Heart left ventricle (tissue), 16 donors: ENCODE measurements at regions not wholly inside any gene's neighbourhood (a gene's known extent, or its start where the extent isn't known, plus 50 kb on each side); places are given as distances from the start of the nearest gene placed in this dataset.

Experiments
- ATAC-seq, 4 donors: fragments of 200-7000 bp; cut with Tn5 transposase; one replicate each; pipeline ENCODE4 v1.9.1; 2020 to 2022; ENCODE audit warnings: moderate library complexity in 4 of 4, mild to moderate bottlenecking in 3 of 4, moderate number of reproducible peaks in 1 of 4
- DNase-seq, 5 donors: peaks; one replicate each; pipeline ENCODE4 v3.0.0-alpha.2; 2020
- H3K27ac ChIP-seq, 12 donors: fragments of 200-600 bp; sonication (generic) in 4 of 12; one replicate each; pipeline versions ENCODE4 v1.5.0 to v1.8.0; 2016 to 2022; ENCODE audit warnings: mild to moderate bottlenecking in 2 of 12
- H3K27me3 ChIP-seq, 9 donors: fragments of 200-600 bp; sonication (generic) in 2 of 9; one replicate each; pipeline versions ENCODE4 v1.5.1 to v1.8.0; 2016 to 2022; ENCODE audit warnings: mild to moderate bottlenecking in 3 of 9
- H3K36me3 ChIP-seq, 9 donors: fragments of 200-600 bp; sonication (generic) in 2 of 9; one replicate each; pipeline versions ENCODE4 v1.5.0 to v1.8.0; 2018 to 2022; ENCODE audit warnings: mild to moderate bottlenecking in 2 of 9
- H3K4me1 ChIP-seq, 12 donors: fragments of 200-600 bp; sonication (generic) in 4 of 12; one replicate each; pipeline versions ENCODE4 v1.5.0 to v1.8.0; 2016 to 2022; ENCODE audit warnings: mild to moderate bottlenecking in 3 of 12
- H3K4me3 ChIP-seq, 12 donors: fragments of 200-600 bp; sonication (generic) in 4 of 12; one replicate each; pipeline versions ENCODE4 v1.5.0 to v1.8.0; 2017 to 2022; ENCODE audit warnings: mild to moderate bottlenecking in 9 of 12, moderate library complexity in 4 of 12
- H3K9me3 ChIP-seq, 12 donors: fragments of 200-600 bp; sonication (generic) in 4 of 12; one replicate each; pipeline versions ENCODE4 v1.5.0 to v1.8.0; 2016 to 2022; ENCODE audit warnings: mild to moderate bottlenecking in 1 of 12
- POLR2A ChIP-seq, 2 donors: fragments of 450-650 bp; IDR thresholded peaks; one replicate each; pipeline ENCODE4 v1.6.1; 2017; ENCODE audit warnings: antibody characterized with exemption in 2 of 2, mild to moderate bottlenecking in 2 of 2, moderate library complexity in 2 of 2
- WGBS, 4 donors: extraction: QIAGEN DNeasy Blood & Tissue Kit in 2 of 4; methylation state at CpG; one replicate each; pipeline versions ENCODE4 v1.1.5 to v1.1.7; 2013 to 2018; 5-methylcytosine and 5-hydroxymethylcytosine counted together
- intact Hi-C, 10 donors: fragments of 100-400 bp; cut with DNase I; formaldehyde crosslinking; loops; one replicate each; pipeline versions ENCODE4 v1.11.1 to v1.14.2; 2022
- TF ChIP-seq, protein P1 (sequence below), 12 donors: fragments of 200-600 bp; sonication (generic) in 4 of 12; IDR thresholded peaks; one replicate each; pipeline versions ENCODE4 v1.5.0 to v1.8.0; 2018 to 2022; ENCODE audit warnings: antibody characterized with exemption in 12 of 12, mild to moderate bottlenecking in 5 of 12
- donor health status: ischemic (EF 13 %, LVEDD 7.1; RV severe dilation, severe dysfunction).
- donor health status: healthy with polysubstance abuse.
- donor health status: DM: no; HTN: yes; CAD: no.
- donor health status: DM: no; HTN: no; CAD: no.
- donor health status: ischemic (EF 25% LVEDD 6.9; RV normal size, moderate dysfunction).
- donor health status: ischemic (EF 25% LVEDD 5.7; RV mildly dilated, moderate dysfunction).
- donor health status: healthy.
- donor health status: DM: yes; HTN: yes; CAD: no.
- donor health status: ischemic (EF 35%, LVEDD 5.7; RV mildly dilated, moderate dysfunction).
- donor health status: nonischemic (EF 11% LVEDD 7.7; RV severe dilation, severe dysfunction).
- donor health status: DM: yes; HTN: yes; CAD: no.
- donor health status: PGD.
- donor health status: ischemic (EF 29% LVEDD 5.4; RV normal size, mild dysfunction).
- donor health status: nonischemic (EF 23%, LVEDD 6.1; RV moderate dilation, normal function).

GRCh38 chr2:161076936-161077335 lies 83.3 kb upstream of the TANK start:
- no peaks in the 10 kb centered on the region for H3K36me3 ChIP-seq
- peaks cover 0 to 29% (median 10%) of the 10 kb centered on the region in 12 donors for H3K4me1 ChIP-seq
- peak in 1 of 4 donors; percentile 15 for ATAC-seq
- H3K9me3 ChIP-seq = no peaks in the 10 kb centered on the region
- H3K27me3 ChIP-seq = no peaks in the 10 kb centered on the region
- no peak for DNase-seq
- no peak overlapping the region for H3K4me3 ChIP-seq
- TF ChIP-seq POLR2A (IDR thresholded peaks at IDR 0.05) = no peak
- TF ChIP-seq, protein P1, sequence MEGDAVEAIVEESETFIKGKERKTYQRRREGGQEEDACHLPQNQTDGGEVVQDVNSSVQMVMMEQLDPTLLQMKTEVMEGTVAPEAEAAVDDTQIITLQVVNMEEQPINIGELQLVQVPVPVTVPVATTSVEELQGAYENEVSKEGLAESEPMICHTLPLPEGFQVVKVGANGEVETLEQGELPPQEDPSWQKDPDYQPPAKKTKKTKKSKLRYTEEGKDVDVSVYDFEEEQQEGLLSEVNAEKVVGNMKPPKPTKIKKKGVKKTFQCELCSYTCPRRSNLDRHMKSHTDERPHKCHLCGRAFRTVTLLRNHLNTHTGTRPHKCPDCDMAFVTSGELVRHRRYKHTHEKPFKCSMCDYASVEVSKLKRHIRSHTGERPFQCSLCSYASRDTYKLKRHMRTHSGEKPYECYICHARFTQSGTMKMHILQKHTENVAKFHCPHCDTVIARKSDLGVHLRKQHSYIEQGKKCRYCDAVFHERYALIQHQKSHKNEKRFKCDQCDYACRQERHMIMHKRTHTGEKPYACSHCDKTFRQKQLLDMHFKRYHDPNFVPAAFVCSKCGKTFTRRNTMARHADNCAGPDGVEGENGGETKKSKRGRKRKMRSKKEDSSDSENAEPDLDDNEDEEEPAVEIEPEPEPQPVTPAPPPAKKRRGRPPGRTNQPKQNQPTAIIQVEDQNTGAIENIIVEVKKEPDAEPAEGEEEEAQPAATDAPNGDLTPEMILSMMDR (IDR thresholded peaks at IDR 0.05) = no peak
- WGBS, 4 donors = 59 to 71% (median 66%) methylated on average over 9 of the region's 9 CpGs
- intact Hi-C loops = no loop called here
- peak overlapping the region in 11 of 12 donors; percentile 2 to 85 (median 51) for H3K27ac ChIP-seq

DNA sequence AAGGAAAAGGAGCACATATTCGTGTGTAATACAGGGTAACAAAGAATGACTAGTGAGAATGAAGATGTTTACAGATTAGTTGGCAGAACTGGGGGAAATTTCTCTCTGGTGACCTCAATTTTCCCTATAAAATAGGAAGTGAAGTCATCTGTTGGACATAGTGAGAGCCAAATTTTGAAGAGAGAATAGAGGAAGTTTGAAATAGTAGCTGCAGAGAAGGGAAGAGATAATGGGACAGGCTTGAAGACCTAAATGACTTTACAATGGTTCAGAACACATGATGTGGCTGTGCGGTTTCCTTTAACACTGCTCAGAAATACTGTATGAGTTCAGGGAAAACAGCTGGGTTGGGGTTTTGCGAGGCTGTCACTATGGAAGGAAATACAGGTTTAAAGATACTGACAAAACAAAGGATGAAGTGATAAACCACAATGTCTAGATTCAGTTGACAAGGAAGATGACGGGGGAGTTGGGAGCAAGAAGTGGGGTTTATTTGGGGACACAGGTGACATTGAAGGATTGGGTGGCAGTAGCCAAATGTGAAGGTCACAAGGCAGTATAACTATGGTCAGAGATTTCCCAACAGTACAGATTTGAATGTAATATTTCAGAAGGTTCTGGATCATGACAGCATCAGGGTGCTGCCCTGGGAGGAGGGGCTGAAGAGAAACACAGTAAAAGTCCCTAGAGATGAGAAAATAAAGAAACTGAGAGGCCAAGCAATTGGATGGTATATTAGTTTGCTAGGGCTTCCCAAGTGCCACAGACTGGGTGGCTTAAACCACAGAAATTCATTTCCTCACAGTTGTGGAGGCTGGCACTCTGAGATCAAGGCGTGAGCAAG lies 82.6 kb upstream of the TANK start:
- H3K9me3 ChIP-seq = no peaks in the 10 kb centered on the region
- H3K4me3 ChIP-seq = no peak overlapping the region
- H3K4me1 ChIP-seq = peaks cover 0 to 29% (median 10%) of the 10 kb centered on the region in 12 donors
- TF ChIP-seq, protein P1 (IDR thresholded peaks at IDR 0.05) = no peak
- TF ChIP-seq POLR2A (IDR thresholded peaks at IDR 0.05) = no peak
- no peaks in the 10 kb centered on the region for H3K27me3 ChIP-seq
- 41 to 57% (median 43%) methylated on average over 5 of the region's 5 CpGs for WGBS, 4 donors
- no peaks in the 10 kb centered on the region for H3K36me3 ChIP-seq
- peak; percentile 81 to 96 (median 91) for ATAC-seq
- intact Hi-C loops = no loop called here
- H3K27ac ChIP-seq = peak overlapping the region in 11 of 12 donors; percentile 15 to 85 (median 52)
- peak in 3 of 5 donors; percentile 30 to 40 (median 31) for DNase-seq

DNA sequence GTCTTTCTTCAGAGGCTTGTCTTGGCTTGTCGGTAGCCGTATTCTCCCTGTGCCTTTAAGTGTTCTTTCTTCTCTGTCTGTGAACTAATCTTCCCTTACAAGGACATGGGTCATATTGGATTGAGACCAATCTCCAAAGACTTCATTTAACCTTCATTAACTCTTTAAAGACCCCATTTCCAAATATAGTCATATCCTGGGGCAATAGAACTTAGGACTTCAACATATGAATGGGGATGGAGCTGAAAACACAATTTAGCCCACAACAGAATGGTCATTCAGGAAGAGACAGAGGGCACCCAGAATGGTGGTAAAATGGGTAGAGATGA lies 82.1 kb upstream of the TANK start:
- ATAC-seq (no peak), DNase-seq (no peak)
- H3K27ac ChIP-seq = peak overlapping the region in 8 of 12 donors; percentile 15 to 85 (median 60)
- 66 to 84% (median 77%) methylated on average over 2 of the region's 2 CpGs for WGBS, 4 donors
- no peak overlapping the region for H3K4me3 ChIP-seq
- no peaks in the 10 kb centered on the region for H3K27me3 ChIP-seq
- no peak for TF ChIP-seq POLR2A (IDR thresholded peaks at IDR 0.05)
- TF ChIP-seq, protein P1 (IDR thresholded peaks at IDR 0.05) = no peak
- H3K36me3 ChIP-seq = no peaks in the 10 kb centered on the region
- intact Hi-C loops = no loop called here
- peaks cover 0 to 29% (median 10%) of the 10 kb centered on the region in 12 donors for H3K4me1 ChIP-seq
- no peaks in the 10 kb centered on the region for H3K9me3 ChIP-seq

- Histone ChIP-seq H3K36me3 (no peaks in the 10 kb centered on the region), H3K27ac (no peak overlapping the region), H3K4me1 (peaks cover 0 to 6% (median 0%) of the 10 kb centered on the region in 12 donors), H3K9me3 (no peaks in the 10 kb centered on the region), H3K27me3 (no peaks in the 10 kb centered on the region), H3K4me3 (no peak overlapping the region)
- intact Hi-C loops = no loop called here
- ATAC-seq (no peak), DNase-seq (no peak)
- TF ChIP-seq, protein P1 (IDR thresholded peaks at IDR 0.05) = no peak
- no peak for TF ChIP-seq POLR2A (IDR thresholded peaks at IDR 0.05)
- WGBS, 4 donors = 59 to 71% (median 62%) methylated on average over 2 of the region's 2 CpGs
These were observed 75.1 kb upstream of the TANK start for GRCh38 chr2:161085149-161085548.
